Kidney (tissue), 13 donors: ENCODE measurements at regions not wholly inside any gene's neighbourhood (a gene's known extent, or its start where the extent isn't known, plus 50 kb on each side); places are given as distances from the start of the nearest gene placed in this dataset.

Experiments used
- DNase-seq, 5 donors: peaks; one replicate each; pipeline ENCODE4 v3.0.0-alpha.2; 2013 to 2020
- FAIRE-seq: peaks from 2 replicates; lab custom pipeline; 2012; peaks lifted over from hg19 to GRCh38; lab: Jason Lieb, UNC
- H3K27ac ChIP-seq, 2 donors: one replicate each; pipeline ENCODE4 v1.7.0; 2013; ENCODE audit warnings: low read depth in 2 of 2, low read length in 2 of 2, inconsistent platforms in 1 of 2
- H3K27me3 ChIP-seq: one replicate; pipeline ENCODE4 v1.7.1; 2013; ENCODE audit warnings: low read length, inconsistent platforms; ENCODE audit not compliant: control insufficient read depth, insufficient read depth
- H3K36me3 ChIP-seq, 3 donors: one replicate each; pipeline versions ENCODE4 v1.7.0 to v1.7.1; 2013; ENCODE audit warnings: low read length in 3 of 3, control low read depth in 1 of 3, inconsistent platforms in 1 of 3; ENCODE audit not compliant: insufficient read depth in 3 of 3, control insufficient read depth in 2 of 3
- H3K4me1 ChIP-seq, 3 donors: one replicate each; pipeline versions ENCODE4 v1.7.0 to v1.7.1; 2013; ENCODE audit warnings: low read length in 3 of 3, inconsistent platforms in 1 of 3, low read depth in 1 of 3; ENCODE audit not compliant: control insufficient read depth in 2 of 3, insufficient read depth in 2 of 3
- H3K4me3 ChIP-seq, 3 donors: one replicate each; pipeline versions ENCODE4 v1.7.0 to v1.8.1; 2013; ENCODE audit warnings: low read length in 3 of 3, control low read depth in 1 of 3, inconsistent platforms in 1 of 3
- H3K9ac ChIP-seq, 3 donors: one replicate each; pipeline versions ENCODE4 v1.7.0 to v1.7.1; 2013; ENCODE audit warnings: low read length in 3 of 3, control low read depth in 1 of 3, inconsistent platforms in 1 of 3
- H3K9me3 ChIP-seq, 3 donors: one replicate each; pipeline versions ENCODE4 v1.7.0 to v1.7.1; 2013; ENCODE audit warnings: low read length in 3 of 3, control low read depth in 1 of 3, inconsistent platforms in 1 of 3; ENCODE audit not compliant: control insufficient read depth in 2 of 3, insufficient read depth in 1 of 3
- intact Hi-C: fragments of 100-400 bp; cut with DNase I; formaldehyde crosslinking; loops from one replicate; pipeline ENCODE4 v1.11.1; 2022
- TF ChIP-seq, protein P1 (sequence below): IDR thresholded peaks from 3 replicates; pipeline ENCODE4 v1.5.1; 2012; ENCODE audit warnings: mild to moderate bottlenecking, moderate library complexity, borderline replicate concordance; ENCODE audit not compliant: insufficient read depth; ENCODE audit errors: extremely low read depth
- donor health status: control.
- donor health status: control.
- donor health status: control.
- donor health status: control.
- donor health status: control.
- donor health status: DM: yes; HTN: yes; CAD: no.
- donor health status: Normal renal cell carcinoma (clear cell type).

DNA sequence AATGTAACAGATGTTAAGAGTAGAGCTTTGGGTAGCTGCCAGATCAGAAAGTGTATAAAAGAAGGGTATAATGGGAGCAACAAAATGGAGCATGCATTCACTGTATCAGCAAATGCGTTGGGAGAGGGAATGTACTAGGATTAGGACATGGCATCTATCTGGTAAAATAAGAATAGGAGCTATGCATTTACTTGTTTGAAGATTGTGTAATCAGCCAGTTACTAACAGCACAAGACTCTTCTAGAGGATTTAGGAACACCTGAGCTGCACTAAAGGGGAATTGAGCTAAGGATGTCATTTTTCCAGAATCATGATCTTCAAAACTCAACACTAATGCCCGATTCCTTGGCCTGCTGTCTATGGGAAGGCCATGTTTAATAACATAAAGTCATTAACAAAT, 394.2 kb upstream of the TNP1 start:
- Histone ChIP-seq H3K27me3 (no peaks in the 10 kb centered on the region), H3K4me3 (no peak overlapping the region), H3K27ac (no peak overlapping the region), H3K9me3 (no peaks in the 10 kb centered on the region), H3K4me1 (no peaks in the 10 kb centered on the region), H3K36me3 (no peaks in the 10 kb centered on the region), H3K9ac (no peak overlapping the region)
- TF ChIP-seq, protein P1, sequence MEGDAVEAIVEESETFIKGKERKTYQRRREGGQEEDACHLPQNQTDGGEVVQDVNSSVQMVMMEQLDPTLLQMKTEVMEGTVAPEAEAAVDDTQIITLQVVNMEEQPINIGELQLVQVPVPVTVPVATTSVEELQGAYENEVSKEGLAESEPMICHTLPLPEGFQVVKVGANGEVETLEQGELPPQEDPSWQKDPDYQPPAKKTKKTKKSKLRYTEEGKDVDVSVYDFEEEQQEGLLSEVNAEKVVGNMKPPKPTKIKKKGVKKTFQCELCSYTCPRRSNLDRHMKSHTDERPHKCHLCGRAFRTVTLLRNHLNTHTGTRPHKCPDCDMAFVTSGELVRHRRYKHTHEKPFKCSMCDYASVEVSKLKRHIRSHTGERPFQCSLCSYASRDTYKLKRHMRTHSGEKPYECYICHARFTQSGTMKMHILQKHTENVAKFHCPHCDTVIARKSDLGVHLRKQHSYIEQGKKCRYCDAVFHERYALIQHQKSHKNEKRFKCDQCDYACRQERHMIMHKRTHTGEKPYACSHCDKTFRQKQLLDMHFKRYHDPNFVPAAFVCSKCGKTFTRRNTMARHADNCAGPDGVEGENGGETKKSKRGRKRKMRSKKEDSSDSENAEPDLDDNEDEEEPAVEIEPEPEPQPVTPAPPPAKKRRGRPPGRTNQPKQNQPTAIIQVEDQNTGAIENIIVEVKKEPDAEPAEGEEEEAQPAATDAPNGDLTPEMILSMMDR = no peak
- intact Hi-C loops = no loop called here
- FAIRE-seq (no peak), DNase-seq (no peak)

- intact Hi-C loops = no loop called here
- no peak for FAIRE-seq
- H3K27ac ChIP-seq = no peak overlapping the region
- H3K36me3 ChIP-seq = no peaks in the 10 kb centered on the region
- H3K27me3 ChIP-seq = no peaks in the 10 kb centered on the region
- peaks cover 4 to 15% (median 15%) of the 10 kb centered on the region in 3 donors for H3K4me1 ChIP-seq
- H3K9ac ChIP-seq = no peak overlapping the region
- DNase-seq = no peak
- H3K4me3 ChIP-seq = no peak overlapping the region
- TF ChIP-seq, protein P1 = no peak
- H3K9me3 ChIP-seq = no peaks in the 10 kb centered on the region
These were observed 392.3 kb upstream of the TNP1 start for GRCh38 chr2:217252181-217252580.

- H3K4me3 ChIP-seq = no peak overlapping the region
- FAIRE-seq (no peak), DNase-seq (peak; percentile 76 to 95 (median 81))
- no peaks in the 10 kb centered on the region for H3K27me3 ChIP-seq
- TF ChIP-seq, protein P1 = no peak
- H3K27ac ChIP-seq = peak overlapping the region in 1 of 2 donors; percentile 25
- no peak overlapping the region for H3K9ac ChIP-seq
- peaks cover 4 to 19% (median 15%) of the 10 kb centered on the region in 3 donors for H3K4me1 ChIP-seq
- intact Hi-C loops = no loop called here
- H3K36me3 ChIP-seq = no peaks in the 10 kb centered on the region
- H3K9me3 ChIP-seq = no peaks in the 10 kb centered on the region
These were observed 390.2 kb upstream of the TNP1 start for GRCh38 chr2:217250013-217250524.
